Neural cell (in vitro differentiated cells): ENCODE measurements at regions not wholly inside any gene's neighbourhood (a gene's known extent, or its start where the extent isn't known, plus 50 kb on each side); places are given as distances from the start of the nearest gene placed in this dataset.

Experiments used
- H2AFZ ChIP-seq: fragments of 200-600, 300-800 bp; sonication (generic), shearing (Covaris generic); 2 replicates; pipeline ENCODE4 v1.6.0; 2014; ENCODE audit warnings: low read depth, mild to moderate bottlenecking, antibody characterized with exemption, low read length, moderate library complexity
- H3F3A ChIP-seq: fragments of 200-600 bp; shearing (Covaris generic); 2 replicates; pipeline ENCODE4 v1.6.1; 2016; ENCODE audit warnings: mild to moderate bottlenecking, moderate library complexity, mixed read lengths, antibody characterized with exemption, low read length; ENCODE audit not compliant: insufficient read depth, poor library complexity, severe bottlenecking
- H3K27ac ChIP-seq: fragments of 200-600, 300-800 bp; sonication (generic), shearing (Covaris generic); 2 replicates; pipeline ENCODE4 v1.5.1; 2014; ENCODE audit warnings: mild to moderate bottlenecking, low read length, moderate library complexity
- H3K27me3 ChIP-seq: fragments of 300-800, 200-600 bp; sonication (generic), shearing (Covaris generic); 2 replicates; pipeline ENCODE4 v1.6.0; 2014; ENCODE audit warnings: mild to moderate bottlenecking, low read depth, low read length, moderate library complexity; ENCODE audit not compliant: insufficient read depth
- H3K36me3 ChIP-seq: fragments of 300-800, 200-600 bp; sonication (generic), shearing (Covaris generic); 2 replicates; pipeline ENCODE4 v1.5.1; 2014; ENCODE audit warnings: mild to moderate bottlenecking, antibody characterized with exemption, low read length, moderate library complexity; ENCODE audit not compliant: insufficient read depth
- H3K4me2 ChIP-seq: fragments of 300-800, 200-600 bp; sonication (generic), shearing (Covaris generic); 2 replicates; pipeline ENCODE4 v1.6.0; 2014; ENCODE audit warnings: mild to moderate bottlenecking, low read length
- H3K4me3 ChIP-seq: fragments of 300-800, 200-600 bp; sonication (generic), shearing (Covaris generic); 2 replicates; pipeline ENCODE4 v1.5.1; 2014; ENCODE audit warnings: mild to moderate bottlenecking, low read length, moderate library complexity
- H3K79me2 ChIP-seq: fragments of 200-600 bp; shearing (Covaris generic); replicated peaks from 2 replicates; pipeline ENCODE4 v1.6.0; 2014; ENCODE audit warnings: mild to moderate bottlenecking, low read length, moderate library complexity; ENCODE audit not compliant: insufficient read depth
- H3K9ac ChIP-seq: fragments of 300-800, 200-600 bp; sonication (generic), shearing (Covaris generic); 2 replicates; pipeline ENCODE4 v1.6.1; 2016; ENCODE audit warnings: mild to moderate bottlenecking, low read length, mixed read lengths
- H3K9me2 ChIP-seq: fragments of 200-600 bp; shearing (Covaris generic); 2 replicates; pipeline ENCODE4 v1.6.1; 2016; ENCODE audit warnings: mild to moderate bottlenecking, low read length, mixed read lengths; ENCODE audit not compliant: insufficient read depth
- H3K9me3 ChIP-seq: fragments of 200-600, 300-800 bp; sonication (generic), shearing (Covaris generic); 2 replicates; pipeline ENCODE4 v1.6.1; 2016; ENCODE audit warnings: mild to moderate bottlenecking, mixed run types, low read length, moderate library complexity, mixed read lengths
- H4K20me1 ChIP-seq: fragments of 200-600 bp; shearing (Covaris generic); 2 replicates; pipeline ENCODE4 v1.6.1; 2016; ENCODE audit warnings: mild to moderate bottlenecking, mixed run types; ENCODE audit not compliant: insufficient read depth
- EP300 ChIP-seq: fragments of 450-650 bp; conservative IDR thresholded peaks from 2 replicates; pipeline ENCODE4 v1.6.1; 2014; ENCODE audit warnings: antibody characterized with exemption, mild to moderate bottlenecking, moderate library complexity; ENCODE audit not compliant: poor library complexity, severe bottlenecking
- EZH2 ChIP-seq: fragments of 200-600, 300-800 bp; shearing (Covaris generic), sonication (generic); IDR thresholded peaks from 2 replicates; pipeline ENCODE4 v1.6.1; 2014; ENCODE audit warnings: antibody characterized with exemption, low read length, borderline replicate concordance, mild to moderate bottlenecking; ENCODE audit not compliant: insufficient read depth, poor library complexity, severe bottlenecking
- MXI1 ChIP-seq: fragments of 450-650 bp; conservative IDR thresholded peaks from 2 replicates; pipeline ENCODE4 v1.6.1; 2014; ENCODE audit warnings: antibody characterized with exemption, mild to moderate bottlenecking; ENCODE audit not compliant: poor library complexity, severe bottlenecking
- POLR2AphosphoS5 ChIP-seq: IDR thresholded peaks from 2 replicates; pipeline ENCODE4 v1.6.1; 2012
- RAD21 ChIP-seq: fragments of 450-650 bp; conservative IDR thresholded peaks from 2 replicates; pipeline ENCODE4 v1.6.1; 2014; ENCODE audit warnings: antibody characterized with exemption, mild to moderate bottlenecking, moderate library complexity
- SMC3 ChIP-seq: fragments of 450-650 bp; conservative IDR thresholded peaks from 2 replicates; pipeline ENCODE4 v1.6.1; 2014; ENCODE audit warnings: antibody characterized with exemption, mild to moderate bottlenecking, moderate library complexity; ENCODE audit not compliant: poor library complexity
- TAF1 ChIP-seq: IDR thresholded peaks from 2 replicates; pipeline ENCODE4 v1.6.1; 2012; ENCODE audit warnings: low read depth
- TF ChIP-seq, protein P1 (sequence below): IDR thresholded peaks from 2 replicates; pipeline ENCODE4 v1.6.1; 2012; ENCODE audit warnings: borderline replicate concordance
- TF ChIP-seq, protein P2 (sequence below): fragments of 450-650 bp; IDR thresholded peaks from 2 replicates; pipeline ENCODE4 v1.5.1; 2014; ENCODE audit warnings: antibody characterized with exemption, mild to moderate bottlenecking, moderate library complexity; ENCODE audit not compliant: poor library complexity, severe bottlenecking

DNA sequence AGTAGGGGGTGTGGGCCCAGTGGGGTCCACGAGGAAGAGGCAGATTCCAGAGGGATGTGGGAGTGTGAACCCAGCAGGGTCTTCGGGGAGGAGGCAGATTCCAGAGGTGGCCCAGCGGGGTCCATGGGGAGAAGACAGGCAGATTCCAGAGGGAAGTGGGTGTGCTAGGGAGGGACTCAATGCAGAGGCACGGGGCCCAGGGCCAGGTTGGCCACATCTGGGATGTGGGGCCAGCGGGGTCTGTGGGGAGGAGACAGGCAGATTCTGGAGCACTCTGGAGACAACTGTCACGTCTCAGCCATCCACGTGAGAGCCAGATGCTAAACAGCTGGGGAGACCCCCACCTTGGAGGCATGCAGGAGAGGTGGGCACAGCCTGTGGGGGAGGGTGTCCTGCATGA is 582.6 kb downstream of the TBC1D22A start:
- H3F3A ChIP-seq, result no peaks in the 10 kb centered on the region
- H3K4me2 ChIP-seq, result no peak overlapping the region
- H3K27me3 ChIP-seq, result no peaks in the 10 kb centered on the region
- TF ChIP-seq TAF1, result no peak
- no peak for TF ChIP-seq POLR2AphosphoS5
- TF ChIP-seq, protein P1, sequence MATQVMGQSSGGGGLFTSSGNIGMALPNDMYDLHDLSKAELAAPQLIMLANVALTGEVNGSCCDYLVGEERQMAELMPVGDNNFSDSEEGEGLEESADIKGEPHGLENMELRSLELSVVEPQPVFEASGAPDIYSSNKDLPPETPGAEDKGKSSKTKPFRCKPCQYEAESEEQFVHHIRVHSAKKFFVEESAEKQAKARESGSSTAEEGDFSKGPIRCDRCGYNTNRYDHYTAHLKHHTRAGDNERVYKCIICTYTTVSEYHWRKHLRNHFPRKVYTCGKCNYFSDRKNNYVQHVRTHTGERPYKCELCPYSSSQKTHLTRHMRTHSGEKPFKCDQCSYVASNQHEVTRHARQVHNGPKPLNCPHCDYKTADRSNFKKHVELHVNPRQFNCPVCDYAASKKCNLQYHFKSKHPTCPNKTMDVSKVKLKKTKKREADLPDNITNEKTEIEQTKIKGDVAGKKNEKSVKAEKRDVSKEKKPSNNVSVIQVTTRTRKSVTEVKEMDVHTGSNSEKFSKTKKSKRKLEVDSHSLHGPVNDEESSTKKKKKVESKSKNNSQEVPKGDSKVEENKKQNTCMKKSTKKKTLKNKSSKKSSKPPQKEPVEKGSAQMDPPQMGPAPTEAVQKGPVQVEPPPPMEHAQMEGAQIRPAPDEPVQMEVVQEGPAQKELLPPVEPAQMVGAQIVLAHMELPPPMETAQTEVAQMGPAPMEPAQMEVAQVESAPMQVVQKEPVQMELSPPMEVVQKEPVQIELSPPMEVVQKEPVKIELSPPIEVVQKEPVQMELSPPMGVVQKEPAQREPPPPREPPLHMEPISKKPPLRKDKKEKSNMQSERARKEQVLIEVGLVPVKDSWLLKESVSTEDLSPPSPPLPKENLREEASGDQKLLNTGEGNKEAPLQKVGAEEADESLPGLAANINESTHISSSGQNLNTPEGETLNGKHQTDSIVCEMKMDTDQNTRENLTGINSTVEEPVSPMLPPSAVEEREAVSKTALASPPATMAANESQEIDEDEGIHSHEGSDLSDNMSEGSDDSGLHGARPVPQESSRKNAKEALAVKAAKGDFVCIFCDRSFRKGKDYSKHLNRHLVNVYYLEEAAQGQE, result no peak
- TF ChIP-seq MXI1, result no peak
- TF ChIP-seq EZH2, result no peak
- TF ChIP-seq, protein P2, sequence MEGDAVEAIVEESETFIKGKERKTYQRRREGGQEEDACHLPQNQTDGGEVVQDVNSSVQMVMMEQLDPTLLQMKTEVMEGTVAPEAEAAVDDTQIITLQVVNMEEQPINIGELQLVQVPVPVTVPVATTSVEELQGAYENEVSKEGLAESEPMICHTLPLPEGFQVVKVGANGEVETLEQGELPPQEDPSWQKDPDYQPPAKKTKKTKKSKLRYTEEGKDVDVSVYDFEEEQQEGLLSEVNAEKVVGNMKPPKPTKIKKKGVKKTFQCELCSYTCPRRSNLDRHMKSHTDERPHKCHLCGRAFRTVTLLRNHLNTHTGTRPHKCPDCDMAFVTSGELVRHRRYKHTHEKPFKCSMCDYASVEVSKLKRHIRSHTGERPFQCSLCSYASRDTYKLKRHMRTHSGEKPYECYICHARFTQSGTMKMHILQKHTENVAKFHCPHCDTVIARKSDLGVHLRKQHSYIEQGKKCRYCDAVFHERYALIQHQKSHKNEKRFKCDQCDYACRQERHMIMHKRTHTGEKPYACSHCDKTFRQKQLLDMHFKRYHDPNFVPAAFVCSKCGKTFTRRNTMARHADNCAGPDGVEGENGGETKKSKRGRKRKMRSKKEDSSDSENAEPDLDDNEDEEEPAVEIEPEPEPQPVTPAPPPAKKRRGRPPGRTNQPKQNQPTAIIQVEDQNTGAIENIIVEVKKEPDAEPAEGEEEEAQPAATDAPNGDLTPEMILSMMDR, result no peak
- no peak for TF ChIP-seq SMC3
- TF ChIP-seq RAD21, result no peak
- TF ChIP-seq EP300, result no peak
- H3K9me2 ChIP-seq, result no peaks in the 10 kb centered on the region
- no peaks in the 10 kb centered on the region for H4K20me1 ChIP-seq
- H2AFZ ChIP-seq, result no peak overlapping the region
- no peaks in the 10 kb centered on the region for H3K79me2 ChIP-seq
- no peak overlapping the region for H3K27ac ChIP-seq
- no peaks in the 10 kb centered on the region for H3K36me3 ChIP-seq
- no peaks in the 10 kb centered on the region for H3K9me3 ChIP-seq
- no peak overlapping the region for H3K4me3 ChIP-seq
- no peak overlapping the region for H3K9ac ChIP-seq

DNA sequence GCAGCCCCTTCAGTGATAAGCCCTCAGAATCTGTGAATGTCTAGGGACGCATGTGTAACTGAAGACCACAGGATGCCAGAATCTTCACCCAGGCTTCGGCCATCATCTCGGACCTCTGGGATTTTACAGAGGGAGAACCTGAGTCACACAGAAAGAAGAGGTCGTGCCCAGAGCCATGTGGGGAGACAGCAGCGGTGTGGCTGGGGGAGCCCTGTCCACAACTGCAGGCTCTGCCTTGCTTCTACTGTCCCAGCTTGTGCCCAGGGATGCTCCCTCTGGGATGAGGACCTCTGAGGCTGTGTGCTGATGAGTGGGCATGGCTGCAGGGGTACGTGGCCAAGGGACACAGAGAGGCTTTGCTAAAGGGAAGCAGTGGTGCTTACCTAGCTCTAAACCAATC is 582.0 kb downstream of the TBC1D22A start:
- Histone ChIP-seq H3K79me2 (no peaks in the 10 kb centered on the region), H2AFZ (no peak overlapping the region), H3K27me3 (no peaks in the 10 kb centered on the region), H3K27ac (no peak overlapping the region), H3K9me2 (no peaks in the 10 kb centered on the region), H3K4me3 (no peak overlapping the region), H4K20me1 (no peaks in the 10 kb centered on the region), H3F3A (no peaks in the 10 kb centered on the region), H3K36me3 (no peaks in the 10 kb centered on the region), H3K9ac (no peak overlapping the region), H3K9me3 (no peaks in the 10 kb centered on the region), H3K4me2 (no peak overlapping the region)
- TF ChIP-seq, protein P2, result no peak
- no peak for TF ChIP-seq EP300
- TF ChIP-seq EZH2, result no peak
- no peak for TF ChIP-seq POLR2AphosphoS5
- no peak for TF ChIP-seq SMC3
- no peak for TF ChIP-seq TAF1
- TF ChIP-seq, protein P1, result no peak
- TF ChIP-seq MXI1, result no peak
- no peak for TF ChIP-seq RAD21
